HCT116 (cell line): ENCODE measurements at regions not wholly inside any gene's neighbourhood (a gene's known extent, or its start where the extent isn't known, plus 50 kb on each side); places are given as distances from the start of the nearest gene placed in this dataset.

Experiments
- ATAC-seq: fragments of 200-7000 bp; cut with Tn5 transposase; 2 replicates; pipeline ENCODE4 v1.9.1; 2020; ENCODE audit warnings: mild to moderate bottlenecking, moderate library complexity
- BruUV-seq: library from RNA; stranded (reverse); fragments of 400-500 nt; replicated peaks from 2 replicates; lab custom pipeline; 2021; lab: Mats Ljungman, UMichigan
- CTCF ChIA-PET: fragments of 300-600 bp; sonication (Branson Sonifier 250); formaldehyde crosslinking; loops from one replicate; lab custom pipeline; 2021; ENCODE audit warnings: antibody characterized with exemption; lab: Charles Lee
- POLR2A ChIA-PET: fragments of 300-600, 350-600 bp; sonication (Branson Sonifier 250); formaldehyde crosslinking; loops from one replicate; lab custom pipeline; 2021; ENCODE audit warnings: antibody characterized with exemption; lab: Charles Lee
- RAD21 ChIA-PET, 2 experiments: fragments of 300-600 bp; sonication (Branson Sonifier 250); formaldehyde crosslinking; loops; one replicate each; lab custom pipeline; 2023; ENCODE audit warnings: low total read pairs in 2 of 2; ENCODE audit not compliant: uncharacterized antibody in 2 of 2, unreplicated experiment in 2 of 2, low non-redundant PET in 1 of 2; lab: Charles Lee
- DNase-seq: peaks from one replicate; pipeline ENCODE4 v3.0.0-alpha.2; 2010; ENCODE audit warnings: low read depth, low spot score
- H2AFZ ChIP-seq: fragments of 200-600 bp; shearing (Covaris generic), sonication (generic); 2 replicates; pipeline ENCODE4 v1.6.1; 2017; ENCODE audit warnings: low read depth, mixed run types, mixed read lengths, antibody characterized with exemption, low read length; ENCODE audit not compliant: poor library complexity, severe bottlenecking
- H3K27ac ChIP-seq: 2 replicates; pipeline ENCODE4 v1.5.1; 2012; ENCODE audit warnings: low read depth, low read length
- H3K27me3 ChIP-seq: fragments of 200-600 bp; sonication (generic); 2 replicates; pipeline ENCODE4 v1.6.1; 2016; ENCODE audit warnings: mixed run types, low read length, mixed read lengths; ENCODE audit not compliant: insufficient read depth
- H3K36me3 ChIP-seq, 2 experiments: fragments of 200-500 bp in 1 of 2; fragments of 200-600 bp in 1 of 2; sonication (Bioruptor generic) in 1 of 2; sonication (generic) in 1 of 2; 2 replicates each; pipeline versions ENCODE4 v1.5.1 to v1.6.1; 2014 to 2016; ENCODE audit warnings: low read length in 2 of 2, inconsistent platforms in 1 of 2, mixed read lengths in 1 of 2, mixed run types in 1 of 2; ENCODE audit not compliant: insufficient read depth in 2 of 2, control insufficient read depth in 1 of 2
- H3K4me1 ChIP-seq, 2 experiments: fragments of 200-600 bp in 1 of 2; sonication (generic) in 1 of 2; 2 replicates each; pipeline versions ENCODE4 v1.5.1 to v1.6.1; 2012 to 2017; ENCODE audit warnings: low read length in 2 of 2, inconsistent platforms in 1 of 2, mild to moderate bottlenecking in 1 of 2, mixed read lengths in 1 of 2, mixed run types in 1 of 2, moderate library complexity in 1 of 2; ENCODE audit not compliant: insufficient read depth in 2 of 2, control insufficient read depth in 1 of 2
- H3K4me2 ChIP-seq: fragments of 200-600 bp; sonication (generic); 2 replicates; pipeline ENCODE4 v1.6.1; 2017; ENCODE audit warnings: mixed run types, low read length, mixed read lengths
- H3K4me3 ChIP-seq, 2 experiments: fragments of 200-600 bp in 1 of 2; sonication (generic) in 1 of 2; replicated peaks in 1 of 2; 2 replicates each; pipeline ENCODE4 v1.5.1; 2011 to 2016; ENCODE audit warnings: low read length in 2 of 2, control low read depth in 1 of 2, low read depth in 1 of 2, mild to moderate bottlenecking in 1 of 2, mixed read lengths in 1 of 2, mixed run types in 1 of 2
- H3K79me2 ChIP-seq: fragments of 200-600 bp; sonication (generic); 2 replicates; pipeline ENCODE4 v1.6.1; 2017; ENCODE audit warnings: mild to moderate bottlenecking, mixed run types, low read length, moderate library complexity, mixed read lengths; ENCODE audit not compliant: insufficient read depth
- H3K9ac ChIP-seq: fragments of 200-600 bp; sonication (generic); 2 replicates; pipeline ENCODE4 v1.6.1; 2016; ENCODE audit warnings: low read length, mixed read lengths
- H3K9me2 ChIP-seq: fragments of 200-600 bp; sonication (generic), shearing (Covaris generic); 2 replicates; pipeline ENCODE4 v1.6.1; 2017; ENCODE audit warnings: mixed run types, mild to moderate bottlenecking, moderate library complexity; ENCODE audit not compliant: insufficient read depth
- H3K9me3 ChIP-seq, 2 experiments: fragments of 200-500 bp in 1 of 2; fragments of 200-600 bp in 1 of 2; sonication (Bioruptor generic) in 1 of 2; sonication (generic) in 1 of 2; 2 replicates each; pipeline ENCODE4 v1.6.1; 2014 to 2017; ENCODE audit warnings: low read length in 2 of 2, mixed read lengths in 2 of 2, inconsistent platforms in 1 of 2, low read depth in 1 of 2, mild to moderate bottlenecking in 1 of 2, mixed run types in 1 of 2, moderate library complexity in 1 of 2; ENCODE audit not compliant: control insufficient read depth in 1 of 2, insufficient read depth in 1 of 2
- H4K20me1 ChIP-seq: fragments of 200-600 bp; sonication (generic), shearing (Covaris generic); 2 replicates; pipeline ENCODE4 v1.6.1; 2017; ENCODE audit warnings: mixed run types, mild to moderate bottlenecking, moderate library complexity; ENCODE audit not compliant: insufficient read depth
- ATF3 ChIP-seq: IDR thresholded peaks from 2 replicates; pipeline ENCODE4 v1.6.1; 2012
- CEBPB ChIP-seq: IDR thresholded peaks from 2 replicates; pipeline ENCODE4 v1.6.1; 2012; ENCODE audit warnings: low read depth
- EGR1 ChIP-seq: IDR thresholded peaks from 2 replicates; pipeline ENCODE4 v1.6.1; 2012; ENCODE audit warnings: low read depth
- ELF1 ChIP-seq: IDR thresholded peaks from 2 replicates; pipeline ENCODE4 v1.6.1; 2012; ENCODE audit warnings: low read depth, borderline replicate concordance
- EZH2 ChIP-seq: fragments of 200-600 bp; sonication (generic); IDR thresholded peaks from 2 replicates; pipeline ENCODE4 v1.6.1; 2017; ENCODE audit warnings: antibody characterized with exemption, mixed run types
- EZH2phosphoT487 ChIP-seq: fragments of 200-600 bp; IDR thresholded peaks from 2 replicates; pipeline ENCODE4 v1.6.1; 2018; ENCODE audit warnings: antibody characterized with exemption, borderline replicate concordance
- FOSL1 ChIP-seq: IDR thresholded peaks from 2 replicates; pipeline ENCODE4 v1.6.1; 2012; ENCODE audit warnings: low read depth
- JUND ChIP-seq: IDR thresholded peaks from 2 replicates; pipeline ENCODE4 v1.6.1; 2012
- POLR2A ChIP-seq: IDR thresholded peaks from 2 replicates; pipeline ENCODE4 v1.7.0; 2011; ENCODE audit warnings: borderline replicate concordance; ENCODE audit not compliant: insufficient read depth, insufficient read length; ENCODE audit errors: extremely low read depth
- POLR2AphosphoS5 ChIP-seq: IDR thresholded peaks from 2 replicates; pipeline ENCODE4 v1.6.1; 2011; ENCODE audit warnings: mild to moderate bottlenecking, low read depth, low read length, moderate library complexity
- RAD21 ChIP-seq: IDR thresholded peaks from 2 replicates; pipeline ENCODE4 v1.6.1; 2012; ENCODE audit warnings: low read depth, mild to moderate bottlenecking
- SIN3A ChIP-seq: IDR thresholded peaks from 2 replicates; pipeline ENCODE4 v1.6.1; 2012; ENCODE audit warnings: low read depth
- TCF7L2 ChIP-seq: IDR thresholded peaks from 2 replicates; pipeline ENCODE4 v1.7.0; 2011; ENCODE audit warnings: borderline replicate concordance, inconsistent platforms; ENCODE audit not compliant: insufficient read depth, insufficient read length; ENCODE audit errors: extremely low read depth
- ZFX ChIP-seq: fragments of 450-650 bp; IDR thresholded peaks from 2 replicates; pipeline ENCODE4 v1.6.1; 2017
- ZNF274 ChIP-seq: fragments of 200-500 bp; sonication (Bioruptor generic); IDR thresholded peaks from 2 replicates; pipeline ENCODE4 v1.6.1; 2014; ENCODE audit warnings: mild to moderate bottlenecking, low read depth, low read length, inconsistent platforms
- intact Hi-C: fragments of 100-400 bp; cut with micrococcal nuclease; formaldehyde crosslinking; loops from 2 replicates; pipeline ENCODE4 v1.10.0; 2022
- TF ChIP-seq, protein P1 (sequence below): IDR thresholded peaks from 2 replicates; pipeline ENCODE4 v1.6.1; 2012
- TF ChIP-seq, protein P2 (sequence below): IDR thresholded peaks from 2 replicates; pipeline ENCODE4 v1.6.1; 2011; ENCODE audit warnings: mild to moderate bottlenecking, low read length, moderate library complexity; ENCODE audit not compliant: insufficient replicate concordance; ENCODE audit errors: extremely low read depth

DNA sequence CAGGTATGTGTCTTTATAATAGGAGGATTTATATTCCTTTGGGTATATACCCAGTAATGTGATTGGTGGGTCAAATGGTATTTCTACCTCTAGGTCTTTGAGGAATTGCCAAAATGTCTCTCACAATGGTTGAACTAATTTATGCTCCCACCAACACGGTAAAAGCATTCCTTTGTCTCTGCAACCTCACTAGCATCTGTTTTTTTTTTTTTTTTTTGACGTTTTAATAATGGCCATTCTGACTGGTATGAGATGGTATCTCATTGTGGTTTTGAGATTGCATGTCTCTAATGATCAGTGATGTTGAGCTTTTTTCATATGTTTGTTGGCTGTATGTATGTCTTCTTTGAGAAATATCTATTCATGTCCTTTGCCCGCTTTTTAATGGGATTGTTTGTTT, 144.9 kb upstream of the RGS17 start (continued):
- no peak for TF ChIP-seq SIN3A
- TF ChIP-seq JUND, result no peak
- no peak for TF ChIP-seq ATF3

DNA sequence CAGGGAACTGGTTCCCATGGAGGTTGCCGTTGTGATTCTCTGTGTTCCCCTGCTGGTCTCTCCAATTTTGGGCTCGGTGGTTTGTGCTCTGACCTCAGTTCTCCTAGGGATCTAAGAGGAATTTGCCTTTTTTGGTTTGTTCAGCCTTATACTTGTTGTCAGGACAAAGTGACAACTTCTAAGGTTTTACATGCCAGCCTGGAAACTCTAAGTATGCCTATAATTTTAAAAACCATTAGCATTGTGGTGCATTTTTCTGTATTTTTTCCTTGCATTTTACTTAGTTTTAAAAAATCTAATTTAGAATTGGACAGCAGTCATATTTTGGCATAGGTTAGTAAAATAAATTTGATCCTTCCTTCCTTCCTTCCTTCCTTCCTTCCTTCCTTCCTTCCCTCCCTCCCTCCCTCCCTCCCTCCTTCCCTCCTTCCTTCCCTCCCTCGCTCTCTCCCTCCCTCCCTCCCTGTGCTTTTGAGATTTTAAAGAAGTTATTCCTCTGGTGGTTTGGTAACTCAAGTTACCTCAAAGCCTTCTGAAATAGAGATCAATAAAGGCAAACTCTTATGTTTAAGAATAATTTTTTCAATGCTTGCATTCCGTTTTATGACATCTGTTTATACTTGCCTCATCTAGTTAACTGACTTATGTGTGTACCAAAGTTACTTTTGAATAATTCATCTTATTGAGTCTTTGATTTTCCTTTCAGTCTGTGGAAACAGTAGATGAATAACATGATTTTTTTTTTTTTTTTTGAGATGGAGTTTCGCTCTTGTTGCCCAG, 141.3 kb upstream of the RGS17 start:
- intact Hi-C loops, result no loop called here

DNA sequence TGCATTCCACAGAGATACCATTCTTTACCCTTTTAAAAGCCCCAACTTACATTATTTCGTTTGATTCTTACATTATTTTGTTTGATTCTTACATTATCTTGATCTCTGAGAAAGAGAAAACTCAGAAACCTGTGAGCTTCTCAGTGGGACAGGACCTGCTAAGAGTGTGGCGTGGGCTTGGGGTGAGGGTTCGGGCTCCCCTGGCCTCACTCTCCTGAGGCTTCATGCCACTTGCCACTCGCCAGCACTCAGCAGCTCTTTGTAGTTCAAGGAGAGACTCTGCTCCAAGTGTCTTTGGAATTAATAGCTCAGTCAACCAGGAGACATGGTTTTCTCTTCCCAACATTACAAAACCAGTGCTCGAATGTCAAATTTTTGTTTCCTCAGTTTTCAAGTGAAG, 132.4 kb upstream of the RGS17 start:
- H4K20me1 ChIP-seq, result no peaks in the 10 kb centered on the region
- no TSS peak for BruUV-seq
- H3K27me3 ChIP-seq, result peaks cover 31% of the 10 kb centered on the region
- ATAC-seq (no peak), DNase-seq (no peak)
- RAD21 ChIA-PET, result no interaction called here
- CTCF ChIA-PET, result no interaction called here
- no peak overlapping the region for H3K4me2 ChIP-seq
- no peak overlapping the region for H3K27ac ChIP-seq
- H3K4me1 ChIP-seq, result no peaks in the 10 kb centered on the region
- no peak overlapping the region for H3K4me3 ChIP-seq
- no peaks in the 10 kb centered on the region for H3K79me2 ChIP-seq
- H3K36me3 ChIP-seq, result no peaks in the 10 kb centered on the region
- H2AFZ ChIP-seq, result no peak overlapping the region
- H3K9me3 ChIP-seq, result no peaks in the 10 kb centered on the region
- POLR2A ChIA-PET, result no interaction called here
- intact Hi-C loops, result no loop called here
- no peak overlapping the region for H3K9ac ChIP-seq
- H3K9me2 ChIP-seq, result no peaks in the 10 kb centered on the region
- TF ChIP-seq EGR1, result no peak
- TF ChIP-seq POLR2A, result no peak
- TF ChIP-seq EZH2, result no peak
- TF ChIP-seq ZNF274, result no peak
- no peak for TF ChIP-seq CEBPB
- TF ChIP-seq TCF7L2, result no peak
- TF ChIP-seq, protein P1, sequence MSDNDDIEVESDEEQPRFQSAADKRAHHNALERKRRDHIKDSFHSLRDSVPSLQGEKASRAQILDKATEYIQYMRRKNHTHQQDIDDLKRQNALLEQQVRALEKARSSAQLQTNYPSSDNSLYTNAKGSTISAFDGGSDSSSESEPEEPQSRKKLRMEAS, result no peak
- TF ChIP-seq ELF1, result no peak
- no peak for TF ChIP-seq ATF3
- TF ChIP-seq, protein P2, sequence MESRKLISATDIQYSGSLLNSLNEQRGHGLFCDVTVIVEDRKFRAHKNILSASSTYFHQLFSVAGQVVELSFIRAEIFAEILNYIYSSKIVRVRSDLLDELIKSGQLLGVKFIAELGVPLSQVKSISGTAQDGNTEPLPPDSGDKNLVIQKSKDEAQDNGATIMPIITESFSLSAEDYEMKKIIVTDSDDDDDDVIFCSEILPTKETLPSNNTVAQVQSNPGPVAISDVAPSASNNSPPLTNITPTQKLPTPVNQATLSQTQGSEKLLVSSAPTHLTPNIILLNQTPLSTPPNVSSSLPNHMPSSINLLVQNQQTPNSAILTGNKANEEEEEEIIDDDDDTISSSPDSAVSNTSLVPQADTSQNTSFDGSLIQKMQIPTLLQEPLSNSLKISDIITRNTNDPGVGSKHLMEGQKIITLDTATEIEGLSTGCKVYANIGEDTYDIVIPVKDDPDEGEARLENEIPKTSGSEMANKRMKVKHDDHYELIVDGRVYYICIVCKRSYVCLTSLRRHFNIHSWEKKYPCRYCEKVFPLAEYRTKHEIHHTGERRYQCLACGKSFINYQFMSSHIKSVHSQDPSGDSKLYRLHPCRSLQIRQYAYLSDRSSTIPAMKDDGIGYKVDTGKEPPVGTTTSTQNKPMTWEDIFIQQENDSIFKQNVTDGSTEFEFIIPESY, result no peak
- TF ChIP-seq FOSL1, result no peak
- no peak for TF ChIP-seq EZH2phosphoT487
- TF ChIP-seq POLR2AphosphoS5, result no peak
- TF ChIP-seq ZFX, result no peak

More for the DNA sequence above, 141.3 kb upstream of the RGS17 start:
- H3K9me2 ChIP-seq, result no peaks in the 10 kb centered on the region
- H4K20me1 ChIP-seq, result no peaks in the 10 kb centered on the region
- no peaks in the 10 kb centered on the region for H3K4me1 ChIP-seq
- no peak overlapping the region for H3K9ac ChIP-seq
- peaks cover 4% of the 10 kb centered on the region; the same call in 1 of the 2 replicates for H3K27me3 ChIP-seq
- ATAC-seq (no peak), DNase-seq (no peak)
- H3K27ac ChIP-seq, result no peak overlapping the region
- no peak for TF ChIP-seq ZNF274
- no peak for TF ChIP-seq RAD21
- TF ChIP-seq CEBPB, result no peak
- H3K4me3 ChIP-seq, result no peak overlapping the region
- H3K79me2 ChIP-seq, result no peaks in the 10 kb centered on the region
- no peaks in the 10 kb centered on the region for H3K36me3 ChIP-seq
- ChIA-PET RAD21 (no interaction called here), CTCF (no interaction called here), POLR2A (no interaction called here)
- H3K4me2 ChIP-seq, result no peak overlapping the region
- H3K9me3 ChIP-seq, result no peaks in the 10 kb centered on the region
- no peak overlapping the region for H2AFZ ChIP-seq
- BruUV-seq, result no TSS peak
